GM20000 (cell line): ENCODE measurements at regions not wholly inside any gene's neighbourhood (a gene's known extent, or its start where the extent isn't known, plus 50 kb on each side); places are given as distances from the start of the nearest gene placed in this dataset.

Experiments
- DNase-seq: peaks from one replicate; pipeline ENCODE4 v3.0.0; 2012; ENCODE audit warnings: low spot score
- TF ChIP-seq, protein P1 (sequence below): IDR thresholded peaks from 2 replicates; pipeline ENCODE4 v1.5.1; 2012; ENCODE audit warnings: mild to moderate bottlenecking, control low read depth; ENCODE audit errors: extremely low read depth, missing control alignments

DNA sequence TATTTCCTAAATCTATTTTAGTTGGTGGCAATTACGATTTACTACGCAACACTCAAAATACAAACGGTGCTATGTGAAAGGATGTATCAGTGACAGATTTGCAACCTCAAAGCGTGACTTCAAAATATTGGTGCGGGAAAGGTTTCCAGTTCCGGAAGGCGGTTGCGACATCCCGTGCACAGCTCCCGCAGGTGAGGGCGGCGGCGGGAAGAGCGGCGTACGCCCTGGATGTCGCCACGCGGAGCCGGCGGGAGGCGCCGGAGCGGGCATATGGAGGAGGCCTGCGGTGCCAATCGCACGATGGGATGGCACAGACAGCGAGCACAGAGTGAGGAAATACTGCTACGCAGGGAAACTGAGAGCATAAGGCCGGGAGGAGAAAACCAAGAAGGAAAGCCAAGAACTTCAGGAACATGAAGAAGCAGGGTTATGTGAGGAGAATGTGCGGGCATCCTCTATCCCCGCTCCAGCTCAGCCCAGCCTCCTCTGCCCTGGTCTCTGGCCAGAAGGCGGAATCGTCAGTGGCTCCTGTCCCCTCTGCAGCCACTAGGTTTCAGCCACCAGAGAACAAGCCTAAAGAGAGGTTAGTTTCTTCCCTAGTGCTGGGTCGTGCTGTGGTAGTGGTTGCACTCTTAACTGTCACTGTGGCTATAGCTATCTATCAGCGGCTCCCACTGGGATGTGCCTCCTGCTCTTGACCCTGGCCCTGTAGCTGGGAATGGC lies 378.1 kb upstream of the TLE4 start:
- TF ChIP-seq, protein P1, sequence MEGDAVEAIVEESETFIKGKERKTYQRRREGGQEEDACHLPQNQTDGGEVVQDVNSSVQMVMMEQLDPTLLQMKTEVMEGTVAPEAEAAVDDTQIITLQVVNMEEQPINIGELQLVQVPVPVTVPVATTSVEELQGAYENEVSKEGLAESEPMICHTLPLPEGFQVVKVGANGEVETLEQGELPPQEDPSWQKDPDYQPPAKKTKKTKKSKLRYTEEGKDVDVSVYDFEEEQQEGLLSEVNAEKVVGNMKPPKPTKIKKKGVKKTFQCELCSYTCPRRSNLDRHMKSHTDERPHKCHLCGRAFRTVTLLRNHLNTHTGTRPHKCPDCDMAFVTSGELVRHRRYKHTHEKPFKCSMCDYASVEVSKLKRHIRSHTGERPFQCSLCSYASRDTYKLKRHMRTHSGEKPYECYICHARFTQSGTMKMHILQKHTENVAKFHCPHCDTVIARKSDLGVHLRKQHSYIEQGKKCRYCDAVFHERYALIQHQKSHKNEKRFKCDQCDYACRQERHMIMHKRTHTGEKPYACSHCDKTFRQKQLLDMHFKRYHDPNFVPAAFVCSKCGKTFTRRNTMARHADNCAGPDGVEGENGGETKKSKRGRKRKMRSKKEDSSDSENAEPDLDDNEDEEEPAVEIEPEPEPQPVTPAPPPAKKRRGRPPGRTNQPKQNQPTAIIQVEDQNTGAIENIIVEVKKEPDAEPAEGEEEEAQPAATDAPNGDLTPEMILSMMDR, result no peak
- DNase-seq, result no peak

DNA sequence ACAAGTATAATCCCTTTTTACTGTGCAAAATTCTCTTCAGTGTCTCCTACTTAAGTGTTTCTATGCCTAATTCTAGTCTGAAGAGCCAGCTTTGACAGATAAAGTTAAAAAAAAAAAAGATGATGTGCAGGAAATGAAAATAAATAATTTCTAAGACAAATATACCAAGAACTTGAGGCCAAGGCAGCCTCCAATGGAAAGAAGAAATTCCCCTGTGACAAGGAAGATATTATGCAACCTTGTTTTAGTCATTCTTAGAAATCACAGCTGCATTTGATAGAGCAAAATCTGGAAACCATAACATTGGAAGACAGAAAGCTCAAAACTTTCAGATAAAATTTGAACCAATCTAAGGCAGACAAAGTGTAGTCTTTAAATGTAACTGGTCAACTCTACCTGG lies 375.9 kb upstream of the TLE4 start:
- TF ChIP-seq, protein P1, result no peak
- no peak for DNase-seq

DNA sequence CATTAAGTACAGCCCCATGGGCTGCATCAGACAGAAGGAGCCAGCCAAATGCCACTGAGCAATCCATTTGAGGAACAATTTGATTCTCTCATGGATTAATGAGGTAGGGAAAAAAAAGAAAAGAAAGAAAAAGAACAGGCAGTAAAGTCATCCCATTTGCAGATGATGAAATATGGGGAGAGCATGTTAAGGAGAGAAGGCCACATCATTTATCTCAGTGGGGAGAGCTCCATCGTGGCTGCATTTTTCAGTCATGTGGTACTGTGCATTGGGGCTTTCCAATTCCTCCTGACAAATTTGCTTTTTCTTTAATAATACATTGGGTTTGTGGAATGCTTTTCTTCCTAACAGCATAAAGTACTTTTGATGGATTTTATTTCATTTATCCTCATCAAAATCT lies 375.2 kb upstream of the TLE4 start:
- TF ChIP-seq, protein P1, result no peak

DNA sequence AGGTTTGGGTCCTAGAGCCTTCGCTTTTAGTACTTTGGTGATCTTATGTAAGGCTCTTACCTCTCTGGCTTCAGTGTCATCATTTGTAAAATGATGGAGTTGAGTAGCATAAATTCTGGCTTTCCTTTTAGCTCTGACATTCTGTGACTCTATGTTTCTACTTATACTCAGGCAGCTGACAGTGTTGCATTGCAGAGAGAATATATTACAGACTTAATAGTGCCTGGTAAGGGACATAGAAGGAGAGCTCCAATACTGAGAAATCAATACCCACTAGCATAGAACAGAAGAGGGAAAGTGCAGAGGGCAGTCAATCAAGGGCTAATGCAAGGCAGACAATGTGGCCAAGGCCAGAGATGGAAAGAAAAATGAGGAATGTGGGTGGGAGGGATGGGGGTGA lies 371.4 kb upstream of the TLE4 start:
- TF ChIP-seq, protein P1, result no peak
- DNase-seq, result no peak

More for the DNA sequence above, 375.2 kb upstream of the TLE4 start:
- DNase-seq, result no peak

DNA sequence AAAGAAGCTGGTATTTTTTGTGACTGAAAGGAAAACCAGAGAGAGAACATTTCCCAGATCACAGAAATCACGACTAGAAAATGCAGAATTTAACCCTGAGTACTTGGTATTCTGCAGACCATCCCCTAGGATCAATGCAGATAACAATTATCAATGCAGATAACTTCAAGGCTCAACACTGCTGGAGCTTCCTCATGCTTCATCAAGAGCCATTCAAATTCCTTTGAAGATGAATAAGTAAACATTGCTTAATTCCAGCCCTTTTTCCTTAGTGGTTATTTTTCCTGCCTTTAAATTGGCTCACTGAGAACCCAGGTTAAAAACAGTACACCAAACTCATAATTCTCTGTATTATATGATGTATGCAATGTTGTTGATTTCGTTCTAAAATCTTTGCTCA lies 370.1 kb upstream of the TLE4 start:
- TF ChIP-seq, protein P1, result no peak
- DNase-seq, result no peak

DNA sequence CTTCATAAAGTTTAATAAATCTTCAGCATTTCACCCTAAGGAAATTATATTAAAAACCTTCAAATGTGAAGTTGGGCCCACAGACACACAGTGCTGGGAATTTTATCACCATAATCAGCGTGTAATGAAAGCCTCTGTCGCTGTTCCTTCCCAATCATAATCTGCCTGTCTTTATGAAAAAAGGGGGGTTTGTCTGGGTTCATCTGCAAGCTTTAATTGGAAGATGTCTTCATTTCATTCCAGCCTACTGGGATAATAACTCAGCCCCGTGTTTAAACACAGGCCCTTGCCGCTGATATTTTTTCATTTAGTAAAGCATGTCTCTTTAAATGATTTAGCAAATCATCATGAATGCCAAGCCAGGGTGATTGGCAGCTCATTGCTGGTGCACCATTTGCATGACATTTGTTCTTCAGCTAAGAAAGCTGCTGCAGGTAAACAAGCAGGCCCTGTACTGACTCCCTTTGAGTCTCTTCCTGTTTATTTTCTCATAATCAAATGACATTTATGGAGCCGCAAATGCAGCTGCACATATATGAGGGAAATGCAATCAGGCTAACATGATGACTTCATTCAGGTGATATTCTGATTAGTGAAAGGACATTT lies 362.9 kb upstream of the TLE4 start:
- DNase-seq, result no peak
- TF ChIP-seq, protein P1, result no peak

DNA sequence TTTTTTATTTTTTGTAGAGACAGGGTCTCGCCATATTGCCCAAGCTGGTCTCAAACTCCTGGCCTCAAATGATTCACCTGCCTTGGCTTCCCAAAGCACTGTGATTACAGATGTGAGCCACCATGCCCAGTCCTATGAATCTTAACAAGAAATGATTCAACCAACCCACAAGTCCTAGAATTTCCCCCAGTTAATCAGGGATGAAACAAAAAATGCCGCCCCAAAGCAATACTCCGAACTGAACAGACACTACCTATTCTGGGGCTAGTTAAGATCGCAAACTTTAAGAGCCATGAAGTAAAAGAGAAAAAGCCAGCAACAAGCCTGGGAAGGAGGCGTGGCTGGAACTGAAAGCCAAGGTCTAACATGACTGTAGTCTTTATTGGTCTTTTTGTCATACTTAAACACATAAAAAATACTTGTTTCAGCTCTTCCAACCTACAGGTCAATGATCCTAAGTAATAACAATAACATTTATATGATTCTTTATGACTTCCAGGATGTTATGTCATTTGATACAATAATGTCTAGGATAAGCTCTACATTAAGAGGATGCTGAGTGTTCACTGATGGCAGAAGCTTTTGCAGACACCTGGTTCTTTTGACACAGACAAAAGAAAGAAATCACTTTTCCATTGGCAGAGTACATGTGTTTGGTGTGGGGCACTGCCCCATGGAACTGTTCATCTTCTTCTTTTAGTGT lies 361.1 kb upstream of the TLE4 start:
- DNase-seq, result no peak
- TF ChIP-seq, protein P1, result no peak
